Smooth muscle cell (in vitro differentiated cells): ENCODE measurements at regions not wholly inside any gene's neighbourhood (a gene's known extent, or its start where the extent isn't known, plus 50 kb on each side); places are given as distances from the start of the nearest gene placed in this dataset.

Experiments used
- DNase-seq: peaks from one replicate; lab custom pipeline; 2025; ENCODE audit not compliant: unreplicated experiment; lab: John Stamatoyannopoulos, UW
- H2AFZ ChIP-seq: fragments of 200-600 bp; sonication (generic); 2 replicates; pipeline ENCODE4 v1.6.0; 2016; ENCODE audit warnings: antibody characterized with exemption, low read depth, mild to moderate bottlenecking
- H3F3A ChIP-seq: fragments of 200-600 bp; sonication (generic); 2 replicates; pipeline ENCODE4 v1.6.0; 2017; ENCODE audit warnings: antibody characterized with exemption, low read depth
- H3K27ac ChIP-seq: fragments of 200-600 bp; sonication (generic); 2 replicates; pipeline ENCODE4 v1.5.1; 2016; ENCODE audit warnings: low read depth, mild to moderate bottlenecking
- H3K27me3 ChIP-seq: fragments of 200-600 bp; sonication (generic); 2 replicates; pipeline ENCODE4 v1.6.1; 2016; ENCODE audit warnings: low read depth, mild to moderate bottlenecking
- H3K36me3 ChIP-seq: fragments of 200-600 bp; sonication (generic); 2 replicates; pipeline ENCODE4 v1.5.1; 2016; ENCODE audit warnings: low read depth
- H3K4me1 ChIP-seq: fragments of 200-600 bp; sonication (generic); 2 replicates; pipeline ENCODE4 v1.5.1; 2016; ENCODE audit warnings: low read depth
- H3K4me2 ChIP-seq: fragments of 200-600 bp; sonication (generic); 2 replicates; pipeline ENCODE4 v1.6.0; 2016; ENCODE audit warnings: mild to moderate bottlenecking
- H3K4me3 ChIP-seq: fragments of 200-600 bp; sonication (generic); 2 replicates; pipeline ENCODE4 v1.5.1; 2016; ENCODE audit warnings: mild to moderate bottlenecking
- H3K79me2 ChIP-seq: fragments of 200-600 bp; sonication (generic); 2 replicates; pipeline ENCODE4 v1.6.0; 2016; ENCODE audit warnings: low read depth, mild to moderate bottlenecking
- H3K9ac ChIP-seq: fragments of 200-600 bp; sonication (generic); 2 replicates; pipeline ENCODE4 v1.6.0; 2016; ENCODE audit warnings: low read depth
- H3K9me3 ChIP-seq: fragments of 200-600 bp; sonication (generic); replicated peaks from 2 replicates; pipeline ENCODE4 v1.5.1; 2016; ENCODE audit warnings: low read depth
- H4K20me1 ChIP-seq: fragments of 200-600 bp; sonication (generic); 2 replicates; pipeline ENCODE4 v1.6.0; 2016; ENCODE audit warnings: low read depth
- CTCF ChIP-seq: fragments of 200-600 bp; sonication (generic); IDR thresholded peaks from 2 replicates; pipeline ENCODE4 v1.5.1; 2017; ENCODE audit warnings: borderline replicate concordance, mild to moderate bottlenecking, antibody characterized with exemption; ENCODE audit not compliant: insufficient read depth, poor library complexity, severe bottlenecking
- WGBS: methylation state at CpG from one replicate; pipeline ENCODE4 v1.1.7; 2016; ENCODE audit warnings: low lambda C conversion rate; 5-methylcytosine and 5-hydroxymethylcytosine counted together

GRCh38 chr7:47697543-47697942, 115.6 kb upstream of the TNS3 start:
- Histone ChIP-seq H3K4me3 (no peak overlapping the region), H3K36me3 (no peaks in the 10 kb centered on the region), H2AFZ (no peak overlapping the region), H4K20me1 (no peaks in the 10 kb centered on the region), H3K9ac (no peak overlapping the region), H3K27ac (no peak overlapping the region), H3K27me3 (no peaks in the 10 kb centered on the region), H3F3A (peaks cover 9% of the 10 kb centered on the region), H3K4me1 (no peaks in the 10 kb centered on the region), H3K79me2 (no peaks in the 10 kb centered on the region), H3K9me3 (no peaks in the 10 kb centered on the region), H3K4me2 (no peak overlapping the region)
- no peak for TF ChIP-seq CTCF
- no peak for DNase-seq
- WGBS = 90% methylated on average over 4 of the region's 4 CpGs

- Histone ChIP-seq H3K4me3 (no peak overlapping the region), H3K79me2 (no peaks in the 10 kb centered on the region), H2AFZ (no peak overlapping the region), H3K9me3 (no peaks in the 10 kb centered on the region), H4K20me1 (no peaks in the 10 kb centered on the region), H3K9ac (no peak overlapping the region), H3K4me2 (no peak overlapping the region), H3K36me3 (no peaks in the 10 kb centered on the region), H3F3A (peaks cover 20% of the 10 kb centered on the region), H3K27ac (no peak overlapping the region), H3K27me3 (no peaks in the 10 kb centered on the region), H3K4me1 (no peaks in the 10 kb centered on the region)
- no peak for DNase-seq
- TF ChIP-seq CTCF = no peak
- 95% methylated on average over 7 of the region's 7 CpGs for WGBS
Observed at GRCh38 chr7:47696152-47696710, 114.3 kb upstream of the TNS3 start.

GRCh38 chr7:47693216-47693615, 111.3 kb upstream of the TNS3 start:
- Histone ChIP-seq H3K4me3 (no peak overlapping the region), H3K36me3 (no peaks in the 10 kb centered on the region), H3K9ac (no peak overlapping the region), H3K27ac (no peak overlapping the region), H4K20me1 (no peaks in the 10 kb centered on the region), H3K4me1 (peaks cover 6% of the 10 kb centered on the region), H3F3A (peaks cover 20% of the 10 kb centered on the region), H3K27me3 (no peaks in the 10 kb centered on the region), H3K4me2 (no peak overlapping the region), H2AFZ (no peak overlapping the region), H3K9me3 (no peaks in the 10 kb centered on the region), H3K79me2 (no peaks in the 10 kb centered on the region)
- no peak for TF ChIP-seq CTCF
- no peak for DNase-seq
- 42% methylated on average over 4 of the region's 4 CpGs for WGBS

GRCh38 chr7:47691988-47692387, 110.1 kb upstream of the TNS3 start:
- Histone ChIP-seq H2AFZ (no peak overlapping the region), H4K20me1 (no peaks in the 10 kb centered on the region), H3K4me1 (peaks cover 6% of the 10 kb centered on the region), H3F3A (peaks cover 20% of the 10 kb centered on the region), H3K79me2 (no peaks in the 10 kb centered on the region), H3K9ac (no peak overlapping the region), H3K4me2 (no peak overlapping the region), H3K9me3 (no peaks in the 10 kb centered on the region), H3K27ac (peak overlapping the region; percentile 53), H3K36me3 (no peaks in the 10 kb centered on the region), H3K27me3 (no peaks in the 10 kb centered on the region), H3K4me3 (no peak overlapping the region)
- TF ChIP-seq CTCF = no peak
- no peak for DNase-seq
